Transverse colon (tissue), 3 donors: ENCODE measurements at regions not wholly inside any gene's neighbourhood (a gene's known extent, or its start where the extent isn't known, plus 50 kb on each side); places are given as distances from the start of the nearest gene placed in this dataset.

ENCODE experiments used
- POLR2A ChIP-seq: fragments of 450-650 bp; IDR thresholded peaks from one replicate; pipeline ENCODE4 v1.6.1; 2016; ENCODE audit warnings: antibody characterized with exemption, mild to moderate bottlenecking, moderate library complexity
- POLR2AphosphoS5 ChIP-seq, 3 donors: sonication (generic); formaldehyde crosslinking; IDR thresholded peaks; one replicate each; pipeline ENCODE4 v1.6.1; 2016; ENCODE audit warnings: antibody characterized with exemption in 3 of 3

DNA sequence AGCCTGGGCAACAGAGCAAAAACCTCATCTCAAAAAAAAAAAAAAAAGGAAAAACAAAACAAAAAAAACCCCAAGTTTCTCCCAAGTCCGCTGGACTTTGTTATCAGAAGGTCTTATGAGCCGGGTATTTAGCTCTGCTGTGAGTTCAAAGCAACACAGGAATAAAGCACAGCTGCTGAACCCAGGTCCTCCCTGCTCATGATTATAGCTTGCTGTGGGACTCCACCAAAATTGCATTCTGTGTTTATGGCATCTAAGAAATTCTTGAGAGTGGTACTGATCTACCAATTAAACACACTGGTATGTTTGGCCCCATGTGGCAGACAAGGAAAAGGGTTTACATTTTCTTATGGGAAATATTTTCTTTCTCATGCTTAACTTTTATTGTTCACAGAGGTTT is 93.6 kb upstream of the NEDD9 start:
- no peak for TF ChIP-seq POLR2A
- TF ChIP-seq POLR2AphosphoS5 (IDR thresholded peaks at IDR 0.05), result no peak
